Muscle layer of colon (tissue), 2 donors: ENCODE measurements at regions not wholly inside any gene's neighbourhood (a gene's known extent, or its start where the extent isn't known, plus 50 kb on each side); places are given as distances from the start of the nearest gene placed in this dataset.

Experiments used
- H3K27ac ChIP-seq: one replicate; pipeline ENCODE4 v1.7.0; 2013; ENCODE audit warnings: low read depth, mild to moderate bottlenecking, low read length, moderate library complexity
- H3K27me3 ChIP-seq, 2 donors: one replicate each; pipeline ENCODE4 v1.7.0; 2013; ENCODE audit warnings: low read length in 2 of 2, mild to moderate bottlenecking in 2 of 2; ENCODE audit not compliant: insufficient read depth in 2 of 2, control insufficient read depth in 1 of 2
- H3K36me3 ChIP-seq: one replicate; pipeline ENCODE4 v1.7.0; 2013; ENCODE audit warnings: mild to moderate bottlenecking, low read length; ENCODE audit not compliant: insufficient read depth
- H3K4me1 ChIP-seq: one replicate; pipeline ENCODE4 v1.7.0; 2013; ENCODE audit warnings: mild to moderate bottlenecking, low read length; ENCODE audit not compliant: insufficient read depth
- H3K4me3 ChIP-seq, 2 donors: one replicate each; pipeline ENCODE4 v1.7.0; 2013; ENCODE audit warnings: low read length in 2 of 2, low read depth in 1 of 2, mild to moderate bottlenecking in 1 of 2, moderate library complexity in 1 of 2
- H3K9ac ChIP-seq: one replicate; pipeline ENCODE4 v1.7.0; 2013; ENCODE audit warnings: low read length
- H3K9me3 ChIP-seq: one replicate; pipeline ENCODE4 v1.7.0; 2013; ENCODE audit warnings: mild to moderate bottlenecking, low read length
- donor health status: abdominal sarcoma.
- donor health status: Adenocarcinoma of cecum.

DNA sequence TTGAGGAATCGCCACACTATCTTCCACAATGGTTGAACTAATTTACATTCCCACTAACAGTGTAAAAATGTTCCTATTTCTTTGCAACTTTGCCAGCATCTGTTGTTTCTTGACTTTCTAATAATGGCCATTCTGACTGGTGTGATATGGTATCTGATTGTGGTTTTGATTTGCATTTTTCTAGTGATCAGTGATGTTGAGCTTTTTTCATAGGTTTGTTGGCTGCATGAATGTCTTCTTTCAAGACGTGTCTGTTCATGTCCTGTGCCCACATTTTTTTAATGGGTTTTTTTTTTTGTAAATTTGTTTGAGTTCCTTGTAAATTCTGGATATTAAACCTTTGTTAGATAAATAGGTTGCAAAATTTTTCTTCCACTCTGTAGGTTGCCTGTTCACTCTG lies 615.9 kb downstream of the SEMA5A start:
- H3K27me3 ChIP-seq, result no peaks in the 10 kb centered on the region
- H3K4me1 ChIP-seq, result no peaks in the 10 kb centered on the region
- no peak overlapping the region for H3K4me3 ChIP-seq
- no peak overlapping the region for H3K27ac ChIP-seq
- H3K36me3 ChIP-seq, result no peaks in the 10 kb centered on the region
- H3K9ac ChIP-seq, result no peak overlapping the region
- H3K9me3 ChIP-seq, result no peaks in the 10 kb centered on the region

DNA sequence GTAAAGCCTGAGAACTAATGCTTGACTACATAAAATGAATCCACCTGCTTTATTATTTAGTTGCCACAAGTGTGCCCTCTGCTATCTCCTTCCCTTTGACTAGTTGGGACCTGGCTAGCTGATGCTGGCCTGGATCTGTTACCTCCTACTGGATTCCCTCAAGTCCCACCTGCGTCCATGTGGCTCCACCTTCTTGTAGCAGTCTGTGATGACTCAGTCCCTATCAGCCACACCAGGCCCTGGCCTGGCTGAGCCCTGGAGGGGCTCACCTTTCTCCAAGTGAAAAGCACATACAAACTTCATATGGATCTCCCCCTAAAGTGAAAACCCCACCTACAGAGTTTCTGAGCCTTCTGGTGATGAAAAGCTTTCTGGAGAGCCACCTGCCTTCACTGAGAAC lies 611.4 kb downstream of the SEMA5A start:
- no peaks in the 10 kb centered on the region for H3K27me3 ChIP-seq
- no peaks in the 10 kb centered on the region for H3K9me3 ChIP-seq
- no peak overlapping the region for H3K4me3 ChIP-seq
- no peak overlapping the region for H3K9ac ChIP-seq
- H3K27ac ChIP-seq, result no peak overlapping the region
- H3K36me3 ChIP-seq, result no peaks in the 10 kb centered on the region
- H3K4me1 ChIP-seq, result no peaks in the 10 kb centered on the region

DNA sequence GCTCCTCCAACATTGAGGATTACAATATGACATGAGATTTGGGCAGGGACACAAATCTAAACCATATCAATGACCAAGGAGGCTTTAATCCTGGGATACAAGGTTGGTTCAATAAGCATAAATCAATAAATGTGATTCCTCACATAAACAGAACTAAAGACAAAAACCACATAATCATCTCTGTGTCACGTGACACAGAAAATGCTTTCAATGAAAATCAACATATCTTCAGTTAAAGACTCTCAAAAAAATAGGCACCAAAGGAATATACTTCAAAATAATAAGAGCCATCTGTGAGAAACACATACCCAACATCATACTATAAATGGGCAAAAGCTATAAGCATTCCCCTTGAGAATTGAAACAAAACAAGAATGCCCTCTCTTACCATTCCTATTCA lies 604.9 kb downstream of the SEMA5A start:
- no peak overlapping the region for H3K27ac ChIP-seq
- H3K27me3 ChIP-seq, result no peaks in the 10 kb centered on the region
- H3K36me3 ChIP-seq, result no peaks in the 10 kb centered on the region
- H3K9me3 ChIP-seq, result no peaks in the 10 kb centered on the region
- H3K4me1 ChIP-seq, result no peaks in the 10 kb centered on the region
- H3K9ac ChIP-seq, result no peak overlapping the region
- H3K4me3 ChIP-seq, result no peak overlapping the region

DNA sequence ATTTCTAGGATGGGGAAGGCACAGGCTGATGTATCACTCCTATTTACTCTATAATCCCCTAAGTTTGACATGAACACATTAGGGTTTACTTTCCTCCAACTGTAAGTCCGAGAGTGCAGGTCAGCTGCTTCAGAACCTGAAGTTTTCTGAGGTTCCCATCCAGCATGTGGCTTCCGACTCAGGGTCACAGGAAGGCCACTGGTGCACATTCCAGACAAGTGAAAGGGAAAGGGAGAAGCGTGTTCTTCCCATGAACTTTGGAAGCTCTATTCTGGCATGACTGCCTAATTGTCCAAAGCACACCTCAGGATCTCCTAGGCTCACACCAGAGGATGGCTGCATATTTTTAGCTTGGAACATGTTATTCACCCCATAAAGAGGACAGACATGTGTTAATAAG lies 602.6 kb downstream of the SEMA5A start:
- H3K9me3 ChIP-seq, result no peaks in the 10 kb centered on the region
- H3K9ac ChIP-seq, result no peak overlapping the region
- no peak overlapping the region for H3K27ac ChIP-seq
- H3K4me3 ChIP-seq, result no peak overlapping the region
- no peaks in the 10 kb centered on the region for H3K36me3 ChIP-seq
- no peaks in the 10 kb centered on the region for H3K27me3 ChIP-seq
- H3K4me1 ChIP-seq, result no peaks in the 10 kb centered on the region

DNA sequence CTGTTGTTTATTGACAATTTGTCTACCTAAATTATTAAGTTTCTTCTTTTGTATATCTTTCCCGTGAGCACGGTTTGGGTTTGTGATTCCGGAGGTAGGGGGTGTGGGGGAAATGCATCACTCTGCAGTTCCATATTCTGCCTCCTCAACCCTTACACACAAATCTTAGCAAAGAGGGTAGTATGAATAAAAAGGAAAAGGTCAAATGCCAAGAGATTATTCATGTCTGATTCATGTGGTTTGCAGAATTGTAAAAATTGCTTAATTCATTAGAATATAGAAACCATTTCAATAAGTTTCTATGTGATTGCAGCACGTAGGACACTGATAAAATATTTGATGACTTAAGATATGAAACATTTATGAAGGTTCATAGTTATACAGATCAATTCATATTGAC lies 601.9 kb downstream of the SEMA5A start:
- H3K4me3 ChIP-seq, result no peak overlapping the region
- no peak overlapping the region for H3K9ac ChIP-seq
- no peak overlapping the region for H3K27ac ChIP-seq
- no peaks in the 10 kb centered on the region for H3K27me3 ChIP-seq
- H3K36me3 ChIP-seq, result no peaks in the 10 kb centered on the region
- H3K9me3 ChIP-seq, result no peaks in the 10 kb centered on the region
- H3K4me1 ChIP-seq, result no peaks in the 10 kb centered on the region

DNA sequence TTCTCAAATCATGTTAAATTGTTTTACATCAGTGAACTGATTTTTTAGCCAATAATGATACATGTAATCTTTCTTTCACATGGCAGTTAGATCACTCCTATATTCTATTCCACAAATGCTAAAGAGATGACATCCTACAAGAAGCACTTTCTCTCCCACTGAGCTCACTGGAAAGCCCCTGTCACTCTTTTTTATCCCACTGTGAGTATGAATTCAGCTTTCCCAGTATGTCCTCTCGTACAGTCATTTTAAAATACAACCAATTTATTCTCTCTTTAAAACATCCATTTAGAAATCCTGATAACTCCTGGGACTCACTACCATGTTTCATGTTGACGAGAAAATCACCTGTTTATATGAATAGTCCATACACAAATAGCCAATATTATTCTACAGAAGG lies 599.9 kb downstream of the SEMA5A start:
- Histone ChIP-seq H3K9ac (no peak overlapping the region), H3K4me1 (no peaks in the 10 kb centered on the region), H3K27me3 (no peaks in the 10 kb centered on the region), H3K9me3 (no peaks in the 10 kb centered on the region), H3K4me3 (no peak overlapping the region), H3K27ac (no peak overlapping the region), H3K36me3 (no peaks in the 10 kb centered on the region)

DNA sequence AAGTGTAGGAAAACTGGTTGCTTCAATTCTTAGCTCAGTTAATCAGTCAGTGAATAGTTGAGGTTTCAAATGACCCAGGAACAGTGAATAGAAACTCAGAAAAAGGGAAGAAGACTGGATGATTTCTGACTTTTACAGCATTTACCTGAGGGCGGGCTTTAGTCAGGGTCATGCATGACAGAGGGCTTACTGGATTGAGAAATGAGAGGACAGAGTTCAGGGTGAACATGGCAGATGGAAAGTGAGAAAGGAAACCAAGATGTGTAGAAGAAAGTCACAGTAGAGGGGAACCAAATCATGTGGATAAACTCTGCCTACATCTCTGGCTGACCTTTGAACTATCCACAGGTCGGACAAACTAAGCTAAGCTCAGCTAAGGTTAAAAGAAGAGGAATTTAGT lies 596.0 kb downstream of the SEMA5A start:
- no peak overlapping the region for H3K4me3 ChIP-seq
- H3K9ac ChIP-seq, result no peak overlapping the region
- H3K27ac ChIP-seq, result no peak overlapping the region
- no peaks in the 10 kb centered on the region for H3K4me1 ChIP-seq
- H3K9me3 ChIP-seq, result no peaks in the 10 kb centered on the region
- H3K36me3 ChIP-seq, result no peaks in the 10 kb centered on the region
- no peaks in the 10 kb centered on the region for H3K27me3 ChIP-seq

DNA sequence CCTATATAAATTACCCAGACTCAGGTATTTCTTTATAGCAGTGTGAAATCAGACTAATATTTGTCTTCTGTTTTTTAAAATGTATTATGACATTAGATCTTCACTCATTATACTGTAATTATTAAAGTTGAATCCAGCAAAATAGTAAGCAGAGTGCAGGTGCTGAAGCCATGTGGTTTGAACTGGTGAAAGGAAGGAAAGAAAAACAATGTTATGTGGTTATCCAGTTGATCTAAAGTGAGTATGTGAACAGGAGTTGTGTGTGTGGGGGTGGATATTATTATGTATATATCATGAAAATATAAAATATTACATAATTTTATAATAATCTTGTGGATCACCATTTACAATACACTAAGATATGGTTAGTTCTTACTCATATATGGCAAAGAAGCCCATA lies 593.7 kb downstream of the SEMA5A start:
- H3K4me1 ChIP-seq, result no peaks in the 10 kb centered on the region
- no peaks in the 10 kb centered on the region for H3K9me3 ChIP-seq
- no peak overlapping the region for H3K9ac ChIP-seq
- no peaks in the 10 kb centered on the region for H3K27me3 ChIP-seq
- H3K36me3 ChIP-seq, result no peaks in the 10 kb centered on the region
- no peak overlapping the region for H3K4me3 ChIP-seq
- H3K27ac ChIP-seq, result no peak overlapping the region

DNA sequence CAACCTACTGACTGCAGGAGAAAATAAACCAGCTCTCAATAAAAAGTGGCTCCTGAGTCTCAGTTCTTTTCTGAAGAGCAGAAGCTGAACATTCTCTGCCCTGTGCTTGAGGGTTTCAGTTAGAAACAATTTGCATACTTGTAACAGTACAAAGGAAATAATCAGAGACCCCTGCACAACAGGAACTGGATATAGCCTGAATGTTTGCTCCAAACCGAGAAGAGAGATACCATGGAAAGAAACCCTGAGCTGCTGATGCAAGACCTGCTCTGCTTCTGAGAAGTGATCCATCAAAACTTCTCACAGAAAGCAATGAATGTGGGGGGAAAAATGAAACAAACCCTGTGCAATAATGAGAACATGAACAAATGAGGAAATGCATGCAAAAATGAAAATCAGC lies 592.9 kb downstream of the SEMA5A start:
- Histone ChIP-seq H3K36me3 (no peaks in the 10 kb centered on the region), H3K4me3 (no peak overlapping the region), H3K9ac (no peak overlapping the region), H3K27ac (no peak overlapping the region), H3K27me3 (no peaks in the 10 kb centered on the region), H3K4me1 (no peaks in the 10 kb centered on the region), H3K9me3 (no peaks in the 10 kb centered on the region)

DNA sequence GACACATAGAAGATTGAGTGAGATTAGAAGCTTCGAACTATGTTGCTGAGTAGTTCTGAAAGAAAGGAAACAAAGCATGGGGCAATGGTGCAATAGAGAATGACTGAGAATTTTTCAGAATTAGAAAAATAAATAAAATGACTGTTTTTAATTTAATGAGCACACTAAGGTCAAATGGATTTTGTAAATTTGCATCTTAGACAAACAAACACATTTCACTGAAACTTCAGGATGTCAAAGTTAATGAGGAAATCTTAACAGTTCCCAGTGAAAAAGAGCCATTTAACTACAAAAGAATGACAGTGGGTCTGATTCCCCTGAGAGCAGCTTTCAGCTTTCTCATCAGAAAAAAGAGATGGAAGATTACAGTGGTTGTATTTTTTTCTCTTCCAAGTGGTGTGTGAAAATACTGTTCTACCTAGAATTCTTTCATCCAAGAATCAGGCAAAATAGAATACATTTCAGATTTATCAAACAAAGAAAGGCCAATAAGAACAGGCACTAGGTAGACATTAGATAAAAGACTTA lies 591.9 kb downstream of the SEMA5A start:
- Histone ChIP-seq H3K36me3 (no peaks in the 10 kb centered on the region), H3K27ac (no peak overlapping the region), H3K27me3 (no peaks in the 10 kb centered on the region), H3K9ac (no peak overlapping the region), H3K4me1 (no peaks in the 10 kb centered on the region), H3K4me3 (no peak overlapping the region), H3K9me3 (no peaks in the 10 kb centered on the region)

DNA sequence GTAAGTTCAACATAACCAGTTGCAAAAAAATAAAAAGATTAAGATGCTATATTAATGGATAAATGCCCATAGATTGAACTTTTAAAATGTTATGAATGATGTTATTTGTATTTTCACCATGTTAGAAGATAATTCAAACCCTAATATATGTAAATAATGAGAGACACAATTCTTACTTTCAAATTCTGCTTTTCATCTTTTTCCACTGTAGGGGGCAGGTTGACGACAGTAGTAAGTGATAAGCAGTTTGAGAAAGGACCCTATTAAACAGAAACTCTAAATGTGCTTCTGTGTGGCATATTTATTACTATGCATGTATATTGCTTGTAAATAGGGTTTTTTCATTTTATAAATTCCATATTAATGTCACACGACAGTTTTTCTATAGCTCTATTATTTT lies 591.1 kb downstream of the SEMA5A start:
- Histone ChIP-seq H3K9me3 (no peaks in the 10 kb centered on the region), H3K27me3 (no peaks in the 10 kb centered on the region), H3K36me3 (no peaks in the 10 kb centered on the region), H3K27ac (no peak overlapping the region), H3K9ac (no peak overlapping the region), H3K4me1 (no peaks in the 10 kb centered on the region), H3K4me3 (no peak overlapping the region)

DNA sequence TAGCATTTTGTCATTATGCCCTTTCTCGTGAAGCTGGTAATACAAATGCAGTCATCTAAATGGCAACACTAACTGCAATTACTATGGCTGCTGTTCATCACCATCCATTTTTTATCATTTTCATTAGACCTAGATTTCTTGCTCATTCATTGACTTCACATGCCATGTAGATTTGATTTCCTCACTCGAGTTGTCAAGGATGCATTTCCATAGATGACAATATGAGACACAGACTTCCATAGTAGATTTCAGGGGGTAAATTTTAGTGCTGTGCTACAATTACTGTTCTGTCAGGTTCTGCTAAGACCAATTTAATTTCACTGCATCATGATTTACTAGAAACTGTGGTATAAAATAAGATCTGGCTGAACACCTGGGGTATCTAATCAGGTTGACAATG lies 589.2 kb downstream of the SEMA5A start:
- no peak overlapping the region for H3K4me3 ChIP-seq
- H3K36me3 ChIP-seq, result no peaks in the 10 kb centered on the region
- no peaks in the 10 kb centered on the region for H3K9me3 ChIP-seq
- no peak overlapping the region for H3K27ac ChIP-seq
- no peaks in the 10 kb centered on the region for H3K4me1 ChIP-seq
- H3K9ac ChIP-seq, result no peak overlapping the region
- H3K27me3 ChIP-seq, result no peaks in the 10 kb centered on the region
